ENCODE measurements at regions not wholly inside any gene's neighbourhood (a gene's known extent, or its start where the extent isn't known, plus 50 kb on each side); places are given as distances from the start of the nearest gene placed in this dataset.

- TF ChIP-seq, protein P1, sequence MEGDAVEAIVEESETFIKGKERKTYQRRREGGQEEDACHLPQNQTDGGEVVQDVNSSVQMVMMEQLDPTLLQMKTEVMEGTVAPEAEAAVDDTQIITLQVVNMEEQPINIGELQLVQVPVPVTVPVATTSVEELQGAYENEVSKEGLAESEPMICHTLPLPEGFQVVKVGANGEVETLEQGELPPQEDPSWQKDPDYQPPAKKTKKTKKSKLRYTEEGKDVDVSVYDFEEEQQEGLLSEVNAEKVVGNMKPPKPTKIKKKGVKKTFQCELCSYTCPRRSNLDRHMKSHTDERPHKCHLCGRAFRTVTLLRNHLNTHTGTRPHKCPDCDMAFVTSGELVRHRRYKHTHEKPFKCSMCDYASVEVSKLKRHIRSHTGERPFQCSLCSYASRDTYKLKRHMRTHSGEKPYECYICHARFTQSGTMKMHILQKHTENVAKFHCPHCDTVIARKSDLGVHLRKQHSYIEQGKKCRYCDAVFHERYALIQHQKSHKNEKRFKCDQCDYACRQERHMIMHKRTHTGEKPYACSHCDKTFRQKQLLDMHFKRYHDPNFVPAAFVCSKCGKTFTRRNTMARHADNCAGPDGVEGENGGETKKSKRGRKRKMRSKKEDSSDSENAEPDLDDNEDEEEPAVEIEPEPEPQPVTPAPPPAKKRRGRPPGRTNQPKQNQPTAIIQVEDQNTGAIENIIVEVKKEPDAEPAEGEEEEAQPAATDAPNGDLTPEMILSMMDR (IDR thresholded peaks at IDR 0.05) = no peak
- TF ChIP-seq EZH2 (IDR thresholded peaks at IDR 0.05; ENCODE audit: borderline replicate concordance, insufficient read depth, low read depth, low read length, poor library complexity, severe bottlenecking) = no peak
Observed at GRCh38 chr14:27327095-27327494, 729.3 kb upstream of the NOVA1 start.
